ENCODE measurements at regions not wholly inside any gene's neighbourhood (a gene's known extent, or its start where the extent isn't known, plus 50 kb on each side); places are given as distances from the start of the nearest gene placed in this dataset.
"Not testable (repeated sequence)": the region's sequence is repeated elsewhere in the genome, so short reads cannot be mapped to it uniquely, and the experiment has no call there.

- Mint-ChIP-seq H3K27ac (no peak overlapping the region), H3K9me3 (peaks cover 6 to 7% of the 10 kb centered on the region in 2 donors), H3K36me3 (no peaks in the 10 kb centered on the region), H3K4me3 (no peak overlapping the region), H3K27me3 (ENCODE audit: low read depth in 2 of 2) (no peaks in the 10 kb centered on the region), H3K4me1 (no peaks in the 10 kb centered on the region)
- H3K4me1 ChIP-seq (ENCODE audit: control insufficient read depth, insufficient read depth, low read length): no peaks in the 10 kb centered on the region
- ATAC-seq: no peak
- H3K27me3 ChIP-seq (ENCODE audit: control insufficient read depth, insufficient read depth, low read length): no peaks in the 10 kb centered on the region
- 60% methylated on average over 1 of the region's 1 CpG for WGBS (ENCODE audit: insufficient coverage)
- no peak overlapping the region for H3K4me3 ChIP-seq (ENCODE audit: low read length)
- TF ChIP-seq CTCF (IDR thresholded peaks at IDR 0.05): no peak
- DNase-seq: no peak
- H3K27ac ChIP-seq (ENCODE audit: low read length): no peak overlapping the region
- H3K36me3 ChIP-seq (ENCODE audit: control insufficient read depth, insufficient read depth, low read length): no peaks in the 10 kb centered on the region
- H3K9me3 ChIP-seq (ENCODE audit: control insufficient read depth, insufficient read depth, low read length): no peaks in the 10 kb centered on the region
- intact Hi-C loops (cut with micrococcal nuclease): no loop called here
Observed at GRCh38 chr5:136590581-136590980, 225.2 kb upstream of the TRPC7 start.

- intact Hi-C loops (cut with micrococcal nuclease): no loop called here
- no peaks in the 10 kb centered on the region for H3K27me3 ChIP-seq (ENCODE audit: control insufficient read depth, insufficient read depth, low read length)
- no peak for TF ChIP-seq CTCF (IDR thresholded peaks at IDR 0.05)
- Mint-ChIP-seq H3K4me1 (no peaks in the 10 kb centered on the region), H3K4me3 (no peak overlapping the region), H3K9me3 (peaks cover 3 to 6% of the 10 kb centered on the region in 2 donors), H3K36me3 (no peaks in the 10 kb centered on the region), H3K27ac (no peak overlapping the region), H3K27me3 (ENCODE audit: low read depth in 2 of 2) (no peaks in the 10 kb centered on the region)
- H3K4me1 ChIP-seq (ENCODE audit: control insufficient read depth, insufficient read depth, low read length): no peaks in the 10 kb centered on the region
- H3K36me3 ChIP-seq (ENCODE audit: control insufficient read depth, insufficient read depth, low read length): no peaks in the 10 kb centered on the region
- 86% methylated on average over 1 of the region's 2 CpGs for WGBS (ENCODE audit: insufficient coverage)
- no peak for DNase-seq
- H3K9me3 ChIP-seq (ENCODE audit: control insufficient read depth, insufficient read depth, low read length): no peaks in the 10 kb centered on the region
- no peak overlapping the region for H3K4me3 ChIP-seq (ENCODE audit: low read length)
- no peak overlapping the region for H3K27ac ChIP-seq (ENCODE audit: low read length)
- no peak for ATAC-seq
Observed at GRCh38 chr5:136586196-136586595, 220.9 kb upstream of the TRPC7 start.

GRCh38 chr5:136584474-136584873 lies 219.1 kb upstream of the TRPC7 start:
- no peak for ATAC-seq
- H3K9me3 Mint-ChIP-seq: peaks cover 3 to 5% of the 10 kb centered on the region in 2 donors
- no peak for DNase-seq
- no peak overlapping the region for H3K27ac Mint-ChIP-seq
- intact Hi-C loops (cut with micrococcal nuclease): no loop called here
- no peak overlapping the region for H3K4me3 ChIP-seq (ENCODE audit: low read length)
- no peaks in the 10 kb centered on the region for H3K4me1 Mint-ChIP-seq
- no peaks in the 10 kb centered on the region for H3K9me3 ChIP-seq (ENCODE audit: control insufficient read depth, insufficient read depth, low read length)
- no peaks in the 10 kb centered on the region for H3K4me1 ChIP-seq (ENCODE audit: control insufficient read depth, insufficient read depth, low read length)
- H3K36me3 Mint-ChIP-seq: no peaks in the 10 kb centered on the region
- H3K36me3 ChIP-seq (ENCODE audit: control insufficient read depth, insufficient read depth, low read length): no peaks in the 10 kb centered on the region
- no peaks in the 10 kb centered on the region for H3K27me3 ChIP-seq (ENCODE audit: control insufficient read depth, insufficient read depth, low read length)
- no peak overlapping the region for H3K4me3 Mint-ChIP-seq
- H3K27ac ChIP-seq (ENCODE audit: low read length): no peak overlapping the region
- no peak for TF ChIP-seq CTCF (IDR thresholded peaks at IDR 0.05)
- WGBS (ENCODE audit: insufficient coverage): 90% methylated on average over 2 of the region's 4 CpGs
- no peaks in the 10 kb centered on the region for H3K27me3 Mint-ChIP-seq (ENCODE audit: low read depth in 2 of 2)

GRCh38 chr5:136579238-136579637 lies 213.9 kb upstream of the TRPC7 start:
- H3K4me1 ChIP-seq (ENCODE audit: control insufficient read depth, insufficient read depth, low read length): no peaks in the 10 kb centered on the region
- DNase-seq: no peak
- H3K27ac ChIP-seq (ENCODE audit: low read length): no peak overlapping the region
- Mint-ChIP-seq H3K4me3 (no peak overlapping the region), H3K27ac (no peak overlapping the region), H3K36me3 (no peaks in the 10 kb centered on the region), H3K9me3 (peaks cover 7% of the 10 kb centered on the region in 2 donors), H3K27me3 (ENCODE audit: low read depth in 2 of 2) (no peaks in the 10 kb centered on the region), H3K4me1 (no peaks in the 10 kb centered on the region)
- 79% methylated on average over 2 of the region's 3 CpGs for WGBS (ENCODE audit: insufficient coverage)
- no peak for ATAC-seq
- intact Hi-C loops (cut with micrococcal nuclease): no loop called here
- no peaks in the 10 kb centered on the region for H3K36me3 ChIP-seq (ENCODE audit: control insufficient read depth, insufficient read depth, low read length)
- H3K9me3 ChIP-seq (ENCODE audit: control insufficient read depth, insufficient read depth, low read length): no peaks in the 10 kb centered on the region
- H3K4me3 ChIP-seq (ENCODE audit: low read length): no peak overlapping the region
- no peak for TF ChIP-seq CTCF (IDR thresholded peaks at IDR 0.05)
- H3K27me3 ChIP-seq (ENCODE audit: control insufficient read depth, insufficient read depth, low read length): no peaks in the 10 kb centered on the region

GRCh38 chr5:136569875-136570274 lies 204.5 kb upstream of the TRPC7 start:
- H3K4me1 ChIP-seq (ENCODE audit: control insufficient read depth, insufficient read depth, low read length); H3K27me3 Mint-ChIP-seq (ENCODE audit: low read depth in 2 of 2); H3K27ac Mint-ChIP-seq; H3K9me3 ChIP-seq (ENCODE audit: control insufficient read depth, insufficient read depth, low read length); H3K4me1 Mint-ChIP-seq; H3K4me3 ChIP-seq (ENCODE audit: low read length); H3K36me3 ChIP-seq (ENCODE audit: control insufficient read depth, insufficient read depth, low read length); DNase-seq; H3K4me3 Mint-ChIP-seq; H3K27ac ChIP-seq (ENCODE audit: low read length); H3K36me3 Mint-ChIP-seq; ATAC-seq; intact Hi-C loops (cut with micrococcal nuclease); H3K27me3 ChIP-seq (ENCODE audit: control insufficient read depth, insufficient read depth, low read length): not testable (repeated sequence)
- H3K9me3 Mint-ChIP-seq: peaks cover 16 to 19% of the 10 kb centered on the region in 2 donors

- peaks cover 18 to 25% of the 10 kb centered on the region in 2 donors for H3K9me3 Mint-ChIP-seq
- H3K27me3 ChIP-seq (ENCODE audit: control insufficient read depth, insufficient read depth, low read length); H3K36me3 ChIP-seq (ENCODE audit: control insufficient read depth, insufficient read depth, low read length); intact Hi-C loops (cut with micrococcal nuclease); DNase-seq; H3K4me3 ChIP-seq (ENCODE audit: low read length); H3K4me1 ChIP-seq (ENCODE audit: control insufficient read depth, insufficient read depth, low read length); H3K4me3 Mint-ChIP-seq; H3K36me3 Mint-ChIP-seq; H3K27me3 Mint-ChIP-seq (ENCODE audit: low read depth in 2 of 2); ATAC-seq; H3K4me1 Mint-ChIP-seq; H3K27ac ChIP-seq (ENCODE audit: low read length); H3K9me3 ChIP-seq (ENCODE audit: control insufficient read depth, insufficient read depth, low read length); H3K27ac Mint-ChIP-seq: not testable (repeated sequence)
- WGBS (ENCODE audit: insufficient coverage): 83% methylated on average over 1 of the region's 3 CpGs
Observed at GRCh38 chr5:136565457-136565856, 200.1 kb upstream of the TRPC7 start.

All from natural killer cell (primary cell).